ENCODE measurements at regions not wholly inside any gene's neighbourhood (a gene's known extent, or its start where the extent isn't known, plus 50 kb on each side); places are given as distances from the start of the nearest gene placed in this dataset.

DNA sequence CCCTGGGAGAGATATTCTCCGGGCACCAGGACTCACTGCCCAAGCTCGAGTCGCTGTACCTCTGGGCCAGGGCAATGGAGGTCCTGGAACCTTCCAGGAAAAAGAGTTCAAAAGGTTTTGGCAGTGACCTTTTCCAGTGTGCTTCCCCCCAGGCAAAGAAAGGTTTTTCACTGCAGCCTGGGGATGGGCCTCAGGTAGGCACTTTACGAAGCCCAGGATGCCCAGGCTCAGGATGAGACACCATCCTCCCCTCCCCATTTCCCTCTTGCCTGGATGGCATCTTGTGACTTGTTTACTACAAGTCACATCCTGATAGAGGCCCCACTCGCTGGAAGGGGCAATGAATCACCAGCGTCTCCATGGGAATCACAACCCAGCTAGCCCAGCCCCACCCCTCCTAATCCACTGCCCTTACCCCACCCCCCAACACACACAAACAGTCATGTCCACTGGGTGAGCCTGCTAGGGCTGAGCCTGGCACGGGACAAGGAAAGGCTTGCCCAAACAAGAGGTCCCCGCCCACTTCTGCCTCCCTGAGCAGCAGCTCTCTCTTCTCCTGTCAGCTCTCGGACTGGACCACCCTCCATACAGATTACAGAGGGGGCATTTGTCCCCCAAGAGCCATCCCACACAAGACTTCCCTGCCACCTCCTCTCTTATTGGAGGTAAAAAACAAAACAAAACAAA, 93.8 kb upstream of the SMNDC1 start (continued):
- TF ChIP-seq, protein P1, sequence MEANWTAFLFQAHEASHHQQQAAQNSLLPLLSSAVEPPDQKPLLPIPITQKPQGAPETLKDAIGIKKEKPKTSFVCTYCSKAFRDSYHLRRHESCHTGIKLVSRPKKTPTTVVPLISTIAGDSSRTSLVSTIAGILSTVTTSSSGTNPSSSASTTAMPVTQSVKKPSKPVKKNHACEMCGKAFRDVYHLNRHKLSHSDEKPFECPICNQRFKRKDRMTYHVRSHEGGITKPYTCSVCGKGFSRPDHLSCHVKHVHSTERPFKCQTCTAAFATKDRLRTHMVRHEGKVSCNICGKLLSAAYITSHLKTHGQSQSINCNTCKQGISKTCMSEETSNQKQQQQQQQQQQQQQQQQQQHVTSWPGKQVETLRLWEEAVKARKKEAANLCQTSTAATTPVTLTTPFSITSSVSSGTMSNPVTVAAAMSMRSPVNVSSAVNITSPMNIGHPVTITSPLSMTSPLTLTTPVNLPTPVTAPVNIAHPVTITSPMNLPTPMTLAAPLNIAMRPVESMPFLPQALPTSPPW (CRISPR knock-in tag; IDR thresholded peaks at IDR 0.05): peak; percentile 72
- TF ChIP-seq ESRRA (IDR thresholded peaks at IDR 0.05; ENCODE audit: borderline replicate concordance, low read depth) (no peak), MEF2D (tag; conservative IDR thresholded peaks at IDR 0.05; ENCODE audit: low read depth) (no peak), GTF2E2 (tag; IDR thresholded peaks at IDR 0.05) (no peak), NRF1 (conservative IDR thresholded peaks at IDR 0.05 in 1 of 2, IDR thresholded peaks at IDR 0.05 in 1 of 2) (no peak), ZNF584 (CRISPR knock-in tag; IDR thresholded peaks at IDR 0.05; ENCODE audit: low read depth) (peak; percentile 48; the same call in 1 of the 2 replicates), RFX1 (IDR thresholded peaks at IDR 0.05) (peak; percentile 54), RBM14 (IDR thresholded peaks at IDR 0.05; ENCODE audit: borderline replicate concordance, insufficient read depth, low read depth, low read length) (no peak), CEBPG (CRISPR knock-in tag; IDR thresholded peaks at IDR 0.05) (no peak), CEBPG (tag; conservative IDR thresholded peaks at IDR 0.05 in 1 of 2, IDR thresholded peaks at IDR 0.05 in 1 of 2) (no peak)
- TF ChIP-seq, protein P2, sequence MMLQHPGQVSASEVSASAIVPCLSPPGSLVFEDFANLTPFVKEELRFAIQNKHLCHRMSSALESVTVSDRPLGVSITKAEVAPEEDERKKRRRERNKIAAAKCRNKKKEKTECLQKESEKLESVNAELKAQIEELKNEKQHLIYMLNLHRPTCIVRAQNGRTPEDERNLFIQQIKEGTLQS (IDR thresholded peaks at IDR 0.05): 0 out of 2 replicates have a peak, but pooled peaks have one; percentile 7
- TF ChIP-seq, protein P2 (CRISPR knock-in tag; conservative IDR thresholded peaks at IDR 0.05): no peak
- TF ChIP-seq, protein P3, sequence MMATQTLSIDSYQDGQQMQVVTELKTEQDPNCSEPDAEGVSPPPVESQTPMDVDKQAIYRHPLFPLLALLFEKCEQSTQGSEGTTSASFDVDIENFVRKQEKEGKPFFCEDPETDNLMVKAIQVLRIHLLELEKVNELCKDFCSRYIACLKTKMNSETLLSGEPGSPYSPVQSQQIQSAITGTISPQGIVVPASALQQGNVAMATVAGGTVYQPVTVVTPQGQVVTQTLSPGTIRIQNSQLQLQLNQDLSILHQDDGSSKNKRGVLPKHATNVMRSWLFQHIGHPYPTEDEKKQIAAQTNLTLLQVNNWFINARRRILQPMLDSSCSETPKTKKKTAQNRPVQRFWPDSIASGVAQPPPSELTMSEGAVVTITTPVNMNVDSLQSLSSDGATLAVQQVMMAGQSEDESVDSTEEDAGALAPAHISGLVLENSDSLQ (IDR thresholded peaks at IDR 0.05): peak; percentile 44; the same call in 1 of the 2 replicates

Data from K562 (cell line).